ENCODE measurements at regions not wholly inside any gene's neighbourhood (a gene's known extent, or its start where the extent isn't known, plus 50 kb on each side); places are given as distances from the start of the nearest gene placed in this dataset.

DNA sequence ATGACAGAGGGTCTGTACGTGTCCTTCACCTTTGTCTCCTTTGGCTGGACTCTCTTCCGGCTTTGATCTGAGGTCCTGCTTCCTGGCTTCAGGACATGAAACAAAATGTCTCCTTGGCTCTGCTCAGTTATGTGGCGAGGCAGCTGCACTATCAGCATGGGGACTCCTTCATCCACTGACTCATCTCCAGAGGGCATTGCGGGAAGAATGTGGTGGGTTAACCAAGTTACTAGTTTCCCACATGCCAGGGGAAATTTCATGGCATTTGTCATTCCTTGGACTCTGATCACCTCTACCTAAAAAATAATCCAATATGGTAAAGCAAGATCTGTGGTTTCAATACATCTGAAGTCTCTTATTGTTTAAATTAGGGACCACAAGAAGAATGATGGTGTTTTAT is 259.7 kb downstream of the MED10 start:
- intact Hi-C loops (cut with DNase I), result no loop called here
- no peaks in the 10 kb centered on the region for H3K27me3 ChIP-seq (ENCODE audit: control insufficient read depth, insufficient read depth, low read length)
- no peak overlapping the region for H3K4me3 ChIP-seq (ENCODE audit: low read length in 3 of 3)
- no peaks in the 10 kb centered on the region for H3K36me3 ChIP-seq (ENCODE audit: control insufficient read depth in 2 of 3, insufficient read depth in 3 of 3, low read length in 3 of 3)
- DNase-seq, result no peak
- no peak for FAIRE-seq
- TF ChIP-seq, protein P1, sequence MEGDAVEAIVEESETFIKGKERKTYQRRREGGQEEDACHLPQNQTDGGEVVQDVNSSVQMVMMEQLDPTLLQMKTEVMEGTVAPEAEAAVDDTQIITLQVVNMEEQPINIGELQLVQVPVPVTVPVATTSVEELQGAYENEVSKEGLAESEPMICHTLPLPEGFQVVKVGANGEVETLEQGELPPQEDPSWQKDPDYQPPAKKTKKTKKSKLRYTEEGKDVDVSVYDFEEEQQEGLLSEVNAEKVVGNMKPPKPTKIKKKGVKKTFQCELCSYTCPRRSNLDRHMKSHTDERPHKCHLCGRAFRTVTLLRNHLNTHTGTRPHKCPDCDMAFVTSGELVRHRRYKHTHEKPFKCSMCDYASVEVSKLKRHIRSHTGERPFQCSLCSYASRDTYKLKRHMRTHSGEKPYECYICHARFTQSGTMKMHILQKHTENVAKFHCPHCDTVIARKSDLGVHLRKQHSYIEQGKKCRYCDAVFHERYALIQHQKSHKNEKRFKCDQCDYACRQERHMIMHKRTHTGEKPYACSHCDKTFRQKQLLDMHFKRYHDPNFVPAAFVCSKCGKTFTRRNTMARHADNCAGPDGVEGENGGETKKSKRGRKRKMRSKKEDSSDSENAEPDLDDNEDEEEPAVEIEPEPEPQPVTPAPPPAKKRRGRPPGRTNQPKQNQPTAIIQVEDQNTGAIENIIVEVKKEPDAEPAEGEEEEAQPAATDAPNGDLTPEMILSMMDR (IDR thresholded peaks at IDR 0.05; ENCODE audit: borderline replicate concordance, extremely low read depth, insufficient read depth), result no peak
- no peak overlapping the region for H3K9ac ChIP-seq (ENCODE audit: low read length in 3 of 3)
- H3K4me1 ChIP-seq (ENCODE audit: control insufficient read depth in 2 of 3, insufficient read depth in 2 of 3, low read depth in 1 of 3, low read length in 3 of 3), result no peaks in the 10 kb centered on the region
- H3K27ac ChIP-seq (ENCODE audit: low read depth in 2 of 2, low read length in 2 of 2), result no peak overlapping the region
- H3K9me3 ChIP-seq (ENCODE audit: control insufficient read depth in 2 of 3, insufficient read depth in 1 of 3, low read length in 3 of 3), result no peaks in the 10 kb centered on the region

DNA sequence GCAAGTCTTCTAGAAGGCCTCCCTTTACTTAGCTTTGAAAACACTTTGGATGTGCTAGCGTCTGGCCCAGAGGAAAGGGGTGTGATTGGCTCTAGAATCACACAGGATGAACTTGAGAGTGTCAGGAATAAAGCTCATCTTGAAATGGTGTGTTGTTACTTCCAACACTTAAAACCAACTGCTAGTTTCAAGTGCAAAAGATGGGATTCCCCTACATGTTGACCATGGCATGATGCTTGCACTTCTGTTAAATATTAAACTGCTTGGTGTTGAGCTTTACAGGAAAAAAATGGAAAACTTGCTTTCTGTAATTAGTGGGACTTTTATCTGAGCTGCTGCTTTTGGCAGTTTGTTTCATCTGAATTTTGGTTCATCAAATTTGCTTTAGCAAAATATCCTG is 261.1 kb downstream of the MED10 start:
- FAIRE-seq (no peak), DNase-seq (no peak)
- TF ChIP-seq, protein P1 (IDR thresholded peaks at IDR 0.05; ENCODE audit: borderline replicate concordance, extremely low read depth, insufficient read depth), result no peak
- Histone ChIP-seq H3K36me3 (ENCODE audit: control insufficient read depth in 2 of 3, insufficient read depth in 3 of 3, low read length in 3 of 3) (no peaks in the 10 kb centered on the region), H3K9me3 (ENCODE audit: control insufficient read depth in 2 of 3, insufficient read depth in 1 of 3, low read length in 3 of 3) (no peaks in the 10 kb centered on the region), H3K4me3 (ENCODE audit: low read length in 3 of 3) (no peak overlapping the region), H3K4me1 (ENCODE audit: control insufficient read depth in 2 of 3, insufficient read depth in 2 of 3, low read depth in 1 of 3, low read length in 3 of 3) (no peaks in the 10 kb centered on the region), H3K27me3 (ENCODE audit: control insufficient read depth, insufficient read depth, low read length) (no peaks in the 10 kb centered on the region), H3K27ac (ENCODE audit: low read depth in 2 of 2, low read length in 2 of 2) (no peak overlapping the region), H3K9ac (ENCODE audit: low read length in 3 of 3) (no peak overlapping the region)
- intact Hi-C loops (cut with DNase I), result no loop called here

DNA sequence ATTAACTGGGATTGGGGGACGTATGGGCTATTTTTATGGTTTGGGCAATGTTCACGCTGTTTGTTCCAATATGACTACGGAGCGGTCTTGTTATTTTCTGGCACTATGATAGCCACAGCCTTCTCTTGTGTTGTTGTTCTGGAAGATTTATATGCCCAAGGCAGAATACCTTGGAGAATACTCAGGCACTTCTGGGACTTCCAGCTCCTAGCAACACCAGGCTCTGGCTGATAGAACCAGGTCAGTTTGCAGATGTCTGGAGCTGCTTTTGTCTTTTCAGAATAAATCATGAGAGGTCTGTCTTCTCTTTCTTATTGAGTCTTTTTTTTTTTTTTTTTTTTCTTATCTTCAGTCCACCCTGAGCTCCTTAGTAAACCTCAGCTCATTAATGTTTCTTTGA is 262.5 kb downstream of the MED10 start:
- no peak overlapping the region for H3K27ac ChIP-seq (ENCODE audit: low read depth in 2 of 2, low read length in 2 of 2)
- intact Hi-C loops (cut with DNase I), result no loop called here
- no peak overlapping the region for H3K9ac ChIP-seq (ENCODE audit: low read length in 3 of 3)
- H3K9me3 ChIP-seq (ENCODE audit: control insufficient read depth in 2 of 3, insufficient read depth in 1 of 3, low read length in 3 of 3), result no peaks in the 10 kb centered on the region
- no peak for FAIRE-seq
- no peaks in the 10 kb centered on the region for H3K27me3 ChIP-seq (ENCODE audit: control insufficient read depth, insufficient read depth, low read length)
- H3K36me3 ChIP-seq (ENCODE audit: control insufficient read depth in 2 of 3, insufficient read depth in 3 of 3, low read length in 3 of 3), result no peaks in the 10 kb centered on the region
- H3K4me1 ChIP-seq (ENCODE audit: control insufficient read depth in 2 of 3, insufficient read depth in 2 of 3, low read depth in 1 of 3, low read length in 3 of 3), result no peaks in the 10 kb centered on the region
- H3K4me3 ChIP-seq (ENCODE audit: low read length in 3 of 3), result no peak overlapping the region
- no peak for DNase-seq
- TF ChIP-seq, protein P1 (IDR thresholded peaks at IDR 0.05; ENCODE audit: borderline replicate concordance, extremely low read depth, insufficient read depth), result no peak

DNA sequence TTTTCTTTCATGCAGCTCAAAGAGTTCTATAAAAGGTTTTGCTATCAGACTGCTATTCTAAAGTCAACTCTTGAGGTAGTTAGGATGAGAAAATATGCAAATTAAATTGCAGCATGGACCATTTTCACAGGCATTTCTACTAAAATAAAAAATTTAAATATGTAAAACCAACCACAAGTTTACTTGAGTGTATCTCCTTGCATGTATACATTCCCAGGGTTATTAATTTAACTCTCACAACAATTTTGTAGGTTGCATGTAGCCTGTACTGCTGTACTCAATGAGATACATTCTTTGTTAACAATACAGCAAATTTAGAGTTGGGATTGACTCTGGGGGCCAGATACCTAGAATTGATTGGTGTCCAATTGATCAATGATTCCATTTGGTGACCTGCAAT is 265.8 kb downstream of the MED10 start:
- intact Hi-C loops (cut with DNase I), result no loop called here

More for the DNA sequence above, 265.8 kb downstream of the MED10 start:
- Histone ChIP-seq H3K9me3 (ENCODE audit: control insufficient read depth in 2 of 3, insufficient read depth in 1 of 3, low read length in 3 of 3) (no peaks in the 10 kb centered on the region), H3K4me1 (ENCODE audit: control insufficient read depth in 2 of 3, insufficient read depth in 2 of 3, low read depth in 1 of 3, low read length in 3 of 3) (no peaks in the 10 kb centered on the region), H3K4me3 (ENCODE audit: low read length in 3 of 3) (no peak overlapping the region), H3K36me3 (ENCODE audit: control insufficient read depth in 2 of 3, insufficient read depth in 3 of 3, low read length in 3 of 3) (no peaks in the 10 kb centered on the region), H3K27ac (ENCODE audit: low read depth in 2 of 2, low read length in 2 of 2) (no peak overlapping the region), H3K9ac (ENCODE audit: low read length in 3 of 3) (no peak overlapping the region), H3K27me3 (ENCODE audit: control insufficient read depth, insufficient read depth, low read length) (no peaks in the 10 kb centered on the region)
- FAIRE-seq (no peak), DNase-seq (no peak)
- TF ChIP-seq, protein P1 (IDR thresholded peaks at IDR 0.05; ENCODE audit: borderline replicate concordance, extremely low read depth, insufficient read depth), result no peak
